ENCODE measurements at regions not wholly inside any gene's neighbourhood (a gene's known extent, or its start where the extent isn't known, plus 50 kb on each side); places are given as distances from the start of the nearest gene placed in this dataset.

DNA sequence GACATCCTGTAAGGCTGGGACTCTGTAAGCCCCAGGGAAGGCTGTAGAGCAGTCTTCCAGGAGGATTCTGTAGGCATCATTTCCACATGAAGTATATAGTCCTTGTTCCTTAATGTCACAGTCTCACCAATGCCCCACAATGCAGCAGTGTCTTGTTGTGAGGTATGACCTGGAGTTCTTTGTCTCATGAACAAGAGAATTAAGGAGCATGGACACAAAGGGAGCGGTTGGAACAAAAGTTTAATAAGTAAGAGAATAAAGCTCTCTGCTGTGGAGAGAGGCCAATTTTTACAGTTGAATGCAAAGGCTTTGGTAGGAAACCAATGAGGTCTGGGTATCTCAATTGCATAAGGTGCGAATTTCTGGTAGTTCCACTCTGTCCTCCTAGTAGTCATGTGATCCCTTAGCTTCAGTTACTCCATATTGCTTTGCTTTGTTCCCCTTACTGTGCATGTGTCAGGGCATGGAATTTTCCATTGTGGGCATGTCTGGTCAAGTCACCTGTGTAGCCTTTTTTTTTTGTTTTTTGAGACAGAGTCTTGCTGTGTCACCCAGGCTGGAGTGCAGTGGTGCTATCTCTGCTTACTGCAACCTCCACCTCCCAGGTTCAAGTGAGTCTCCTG, 124.3 kb upstream of the TMTC4 start:
- Histone ChIP-seq H3K4me3 (ENCODE audit: low read depth in 1 of 3, low read length in 3 of 3) (no peak overlapping the region), H3K27ac (ENCODE audit: low read depth in 1 of 2, low read length in 2 of 2) (no peak overlapping the region), H3K9me3 (ENCODE audit: control insufficient read depth in 4 of 4, low read length in 3 of 4) (peaks cover 0 to 2% (median 0%) of the 10 kb centered on the region in 4 donors), H3K27me3 (ENCODE audit: control insufficient read depth in 4 of 4, insufficient read depth in 4 of 4, low read length in 3 of 4) (no peaks in the 10 kb centered on the region), H3K4me1 (ENCODE audit: control insufficient read depth in 4 of 4, insufficient read depth in 4 of 4, low read length in 3 of 4) (peaks cover 0 to 4% (median 0%) of the 10 kb centered on the region in 4 donors), H3K9ac (ENCODE audit: low read depth in 1 of 2, low read length in 2 of 2) (no peak overlapping the region), H3K36me3 (ENCODE audit: control insufficient read depth in 4 of 4, insufficient read depth in 3 of 4, low read depth in 1 of 4, low read length in 3 of 4) (no peaks in the 10 kb centered on the region)
- 94% methylated on average over 2 of the region's 2 CpGs for WGBS
- TF ChIP-seq RAD21 (IDR thresholded peaks at IDR 0.05): no peak
- TF ChIP-seq, protein P1, sequence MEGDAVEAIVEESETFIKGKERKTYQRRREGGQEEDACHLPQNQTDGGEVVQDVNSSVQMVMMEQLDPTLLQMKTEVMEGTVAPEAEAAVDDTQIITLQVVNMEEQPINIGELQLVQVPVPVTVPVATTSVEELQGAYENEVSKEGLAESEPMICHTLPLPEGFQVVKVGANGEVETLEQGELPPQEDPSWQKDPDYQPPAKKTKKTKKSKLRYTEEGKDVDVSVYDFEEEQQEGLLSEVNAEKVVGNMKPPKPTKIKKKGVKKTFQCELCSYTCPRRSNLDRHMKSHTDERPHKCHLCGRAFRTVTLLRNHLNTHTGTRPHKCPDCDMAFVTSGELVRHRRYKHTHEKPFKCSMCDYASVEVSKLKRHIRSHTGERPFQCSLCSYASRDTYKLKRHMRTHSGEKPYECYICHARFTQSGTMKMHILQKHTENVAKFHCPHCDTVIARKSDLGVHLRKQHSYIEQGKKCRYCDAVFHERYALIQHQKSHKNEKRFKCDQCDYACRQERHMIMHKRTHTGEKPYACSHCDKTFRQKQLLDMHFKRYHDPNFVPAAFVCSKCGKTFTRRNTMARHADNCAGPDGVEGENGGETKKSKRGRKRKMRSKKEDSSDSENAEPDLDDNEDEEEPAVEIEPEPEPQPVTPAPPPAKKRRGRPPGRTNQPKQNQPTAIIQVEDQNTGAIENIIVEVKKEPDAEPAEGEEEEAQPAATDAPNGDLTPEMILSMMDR (IDR thresholded peaks at IDR 0.05; ENCODE audit: low read depth, low read length, missing input control): no peak
- no peak for TF ChIP-seq GABPA (IDR thresholded peaks at IDR 0.05 in 1 of 2, conservative IDR thresholded peaks at IDR 0.05 in 1 of 2)
- TF ChIP-seq, protein P2, sequence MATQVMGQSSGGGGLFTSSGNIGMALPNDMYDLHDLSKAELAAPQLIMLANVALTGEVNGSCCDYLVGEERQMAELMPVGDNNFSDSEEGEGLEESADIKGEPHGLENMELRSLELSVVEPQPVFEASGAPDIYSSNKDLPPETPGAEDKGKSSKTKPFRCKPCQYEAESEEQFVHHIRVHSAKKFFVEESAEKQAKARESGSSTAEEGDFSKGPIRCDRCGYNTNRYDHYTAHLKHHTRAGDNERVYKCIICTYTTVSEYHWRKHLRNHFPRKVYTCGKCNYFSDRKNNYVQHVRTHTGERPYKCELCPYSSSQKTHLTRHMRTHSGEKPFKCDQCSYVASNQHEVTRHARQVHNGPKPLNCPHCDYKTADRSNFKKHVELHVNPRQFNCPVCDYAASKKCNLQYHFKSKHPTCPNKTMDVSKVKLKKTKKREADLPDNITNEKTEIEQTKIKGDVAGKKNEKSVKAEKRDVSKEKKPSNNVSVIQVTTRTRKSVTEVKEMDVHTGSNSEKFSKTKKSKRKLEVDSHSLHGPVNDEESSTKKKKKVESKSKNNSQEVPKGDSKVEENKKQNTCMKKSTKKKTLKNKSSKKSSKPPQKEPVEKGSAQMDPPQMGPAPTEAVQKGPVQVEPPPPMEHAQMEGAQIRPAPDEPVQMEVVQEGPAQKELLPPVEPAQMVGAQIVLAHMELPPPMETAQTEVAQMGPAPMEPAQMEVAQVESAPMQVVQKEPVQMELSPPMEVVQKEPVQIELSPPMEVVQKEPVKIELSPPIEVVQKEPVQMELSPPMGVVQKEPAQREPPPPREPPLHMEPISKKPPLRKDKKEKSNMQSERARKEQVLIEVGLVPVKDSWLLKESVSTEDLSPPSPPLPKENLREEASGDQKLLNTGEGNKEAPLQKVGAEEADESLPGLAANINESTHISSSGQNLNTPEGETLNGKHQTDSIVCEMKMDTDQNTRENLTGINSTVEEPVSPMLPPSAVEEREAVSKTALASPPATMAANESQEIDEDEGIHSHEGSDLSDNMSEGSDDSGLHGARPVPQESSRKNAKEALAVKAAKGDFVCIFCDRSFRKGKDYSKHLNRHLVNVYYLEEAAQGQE (IDR thresholded peaks at IDR 0.05): no peak
- no peak for TF ChIP-seq JUND (IDR thresholded peaks at IDR 0.05)
- TF ChIP-seq SP1 (IDR thresholded peaks at IDR 0.05): no peak
- no peak for TF ChIP-seq TAF1 (conservative IDR thresholded peaks at IDR 0.05)
- no peak for TF ChIP-seq HNF4G (IDR thresholded peaks at IDR 0.05)
- no peak for TF ChIP-seq FOXA2 (IDR thresholded peaks at IDR 0.05)
- TF ChIP-seq NR2F2 (IDR thresholded peaks at IDR 0.05): no peak
- TF ChIP-seq FOXA1 (IDR thresholded peaks at IDR 0.05): no peak
- TF ChIP-seq YY1 (IDR thresholded peaks at IDR 0.05): no peak
- TF ChIP-seq EGR1 (IDR thresholded peaks at IDR 0.05; ENCODE audit: low read depth in 2 of 2): no peak
- TF ChIP-seq, protein P3, sequence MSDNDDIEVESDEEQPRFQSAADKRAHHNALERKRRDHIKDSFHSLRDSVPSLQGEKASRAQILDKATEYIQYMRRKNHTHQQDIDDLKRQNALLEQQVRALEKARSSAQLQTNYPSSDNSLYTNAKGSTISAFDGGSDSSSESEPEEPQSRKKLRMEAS (IDR thresholded peaks at IDR 0.05): no peak
- no peak for DNase-seq (ENCODE audit: low spot score)

DNA sequence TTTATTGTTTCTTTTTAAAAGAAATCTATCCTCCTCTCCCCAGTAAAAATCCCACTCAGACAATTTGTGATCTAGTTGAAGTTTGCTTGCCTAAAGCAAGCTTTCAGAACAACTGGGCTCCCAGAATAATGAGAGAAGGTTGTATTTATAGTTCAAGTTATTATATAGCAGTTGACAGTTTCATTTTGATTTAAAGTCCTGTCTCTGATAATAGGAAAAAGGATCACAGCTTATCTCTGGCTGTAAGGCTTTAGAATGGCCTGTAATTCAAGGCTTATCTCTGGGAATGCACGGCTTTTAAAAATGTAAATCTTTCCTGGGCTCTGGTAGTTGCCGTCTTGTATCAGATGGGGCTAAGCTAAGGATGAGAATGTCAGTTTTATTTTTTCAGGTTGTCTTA, 123.3 kb upstream of the TMTC4 start:
- no peaks in the 10 kb centered on the region for H3K36me3 ChIP-seq (ENCODE audit: control insufficient read depth in 4 of 4, insufficient read depth in 3 of 4, low read depth in 1 of 4, low read length in 3 of 4)
- no peaks in the 10 kb centered on the region for H3K27me3 ChIP-seq (ENCODE audit: control insufficient read depth in 4 of 4, insufficient read depth in 4 of 4, low read length in 3 of 4)
- no peak overlapping the region for H3K9ac ChIP-seq (ENCODE audit: low read depth in 1 of 2, low read length in 2 of 2)
- 36% methylated on average over 2 of the region's 2 CpGs for WGBS
- TF ChIP-seq SP1 (IDR thresholded peaks at IDR 0.05) (no peak), RXRA (IDR thresholded peaks at IDR 0.05) (no peak), FOXA2 (IDR thresholded peaks at IDR 0.05) (no peak), GABPA (IDR thresholded peaks at IDR 0.05 in 1 of 2, conservative IDR thresholded peaks at IDR 0.05 in 1 of 2) (no peak), YY1 (IDR thresholded peaks at IDR 0.05) (no peak), RAD21 (IDR thresholded peaks at IDR 0.05) (no peak), EGR1 (IDR thresholded peaks at IDR 0.05; ENCODE audit: low read depth in 2 of 2) (no peak), NR2F2 (IDR thresholded peaks at IDR 0.05) (no peak), HNF4G (IDR thresholded peaks at IDR 0.05) (no peak), FOXA1 (IDR thresholded peaks at IDR 0.05) (no peak)
- TF ChIP-seq, protein P4, sequence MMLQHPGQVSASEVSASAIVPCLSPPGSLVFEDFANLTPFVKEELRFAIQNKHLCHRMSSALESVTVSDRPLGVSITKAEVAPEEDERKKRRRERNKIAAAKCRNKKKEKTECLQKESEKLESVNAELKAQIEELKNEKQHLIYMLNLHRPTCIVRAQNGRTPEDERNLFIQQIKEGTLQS (IDR thresholded peaks at IDR 0.05): no peak
- TF ChIP-seq, protein P2 (IDR thresholded peaks at IDR 0.05): no peak
- TF ChIP-seq, protein P3 (IDR thresholded peaks at IDR 0.05): no peak
- H3K4me1 ChIP-seq (ENCODE audit: control insufficient read depth in 4 of 4, insufficient read depth in 4 of 4, low read length in 3 of 4): peaks cover 0 to 4% (median 0%) of the 10 kb centered on the region in 4 donors
- DNase-seq (ENCODE audit: low spot score): no peak
- no peak overlapping the region for H3K27ac ChIP-seq (ENCODE audit: low read depth in 1 of 2, low read length in 2 of 2)
- H3K4me3 ChIP-seq (ENCODE audit: low read depth in 1 of 3, low read length in 3 of 3): no peak overlapping the region
- peaks cover 0 to 3% (median 0%) of the 10 kb centered on the region in 4 donors for H3K9me3 ChIP-seq (ENCODE audit: control insufficient read depth in 4 of 4, low read length in 3 of 4)

Measured in liver (tissue), 8 donors.